GM21423 (cell line): ENCODE measurements at regions not wholly inside any gene's neighbourhood (a gene's known extent, or its start where the extent isn't known, plus 50 kb on each side); places are given as distances from the start of the nearest gene placed in this dataset.
"Not testable (repeated sequence)": the region's sequence is repeated elsewhere in the genome, so short reads cannot be mapped to it uniquely, and the experiment has no call there.

Experiments used
- ATAC-seq: cut with Tn5 transposase; IDR thresholded peaks from one replicate; pipeline ENCODE4 v1.9.1; 2021; ENCODE audit warnings: mild to moderate bottlenecking, moderate library complexity; ENCODE audit not compliant: unreplicated experiment

DNA sequence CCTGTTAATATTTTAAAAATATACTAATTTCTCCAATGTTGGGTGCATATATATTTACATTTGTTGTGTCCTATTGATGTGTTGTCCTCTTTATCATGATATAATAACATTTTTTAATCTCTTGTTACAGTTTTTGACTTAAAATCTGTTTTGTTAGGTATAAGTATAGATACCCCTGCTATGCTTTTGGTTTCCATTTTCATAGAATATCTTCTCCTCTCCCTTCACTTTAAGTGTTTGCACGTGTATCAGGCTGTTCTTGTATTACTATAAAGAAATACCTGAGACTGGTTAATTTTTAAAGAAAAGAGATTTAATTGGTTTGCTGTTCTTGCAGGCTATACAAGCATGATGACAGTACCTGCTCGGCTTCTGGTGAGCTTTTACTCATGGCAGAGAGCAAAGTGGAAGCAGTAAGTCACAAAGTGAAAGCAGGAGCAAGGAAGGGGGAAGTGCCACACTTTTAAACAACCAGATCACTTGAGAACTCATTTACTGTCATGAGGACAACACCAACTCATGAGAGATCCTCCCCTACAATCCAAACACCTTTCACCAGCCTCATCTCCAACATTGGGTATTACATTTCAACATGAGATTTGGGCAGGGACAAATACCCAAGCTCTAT is 340.5 kb upstream of the SYNCRIP start:
- ATAC-seq = peak; percentile 73

DNA sequence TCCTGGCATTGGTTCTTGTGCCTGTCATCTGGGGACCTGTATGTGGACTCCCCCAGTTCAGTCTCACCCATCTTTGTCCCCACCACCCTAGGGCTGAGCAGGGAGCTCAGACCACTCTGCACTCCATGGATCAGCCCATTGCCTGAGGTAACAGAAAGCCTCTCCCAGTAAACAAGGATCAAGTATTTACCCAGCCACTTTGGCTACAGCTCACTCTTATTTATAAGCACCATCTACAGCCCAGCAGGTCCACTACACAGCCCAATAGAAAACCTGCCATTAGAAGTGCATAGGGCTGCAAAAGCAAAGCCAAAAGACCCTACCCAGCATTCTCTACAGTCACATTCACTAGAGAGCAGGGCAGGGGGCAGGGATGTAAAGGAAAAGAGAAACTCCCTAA is 335.0 kb upstream of the SYNCRIP start:
- ATAC-seq = no peak

DNA sequence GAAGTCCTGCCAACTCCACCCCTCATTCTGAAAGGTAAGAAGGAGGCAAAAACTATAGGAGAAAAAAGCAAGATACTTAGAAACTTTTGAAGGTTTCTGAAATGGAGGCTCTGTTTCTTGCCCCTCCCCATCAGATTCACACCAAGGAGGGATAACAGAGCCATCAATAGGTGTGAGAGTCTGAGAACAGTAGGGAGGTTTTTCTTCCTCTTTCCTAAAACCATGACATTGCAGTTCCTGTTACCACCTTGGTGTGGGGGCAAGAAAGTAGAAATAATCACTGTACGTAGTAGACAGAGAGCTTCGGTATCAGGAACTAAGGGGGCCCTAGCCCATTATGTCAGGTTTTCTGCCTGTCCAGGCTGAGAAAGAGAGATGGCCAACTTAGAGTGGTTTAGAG is 333.3 kb upstream of the SYNCRIP start:
- ATAC-seq = peak; percentile 72

DNA sequence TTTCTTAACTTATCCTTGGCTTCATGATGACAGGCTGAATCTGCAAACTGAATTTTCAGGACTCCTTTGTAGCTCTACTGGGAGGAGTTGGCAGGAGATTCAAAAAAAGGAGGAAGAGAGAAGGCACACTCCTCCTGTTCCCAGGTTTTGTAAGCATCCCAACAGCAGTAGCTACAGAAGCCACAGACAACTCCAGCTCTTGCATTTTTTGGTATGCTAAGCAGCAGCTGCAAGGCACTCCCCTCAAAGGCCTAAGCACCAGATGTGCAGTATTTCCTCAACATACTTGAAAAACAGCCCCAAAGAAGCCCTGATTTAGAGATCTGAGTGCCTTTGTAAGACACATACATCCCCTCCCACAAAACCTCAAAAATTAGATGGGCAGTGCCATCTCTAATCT is 328.6 kb upstream of the SYNCRIP start:
- ATAC-seq = no peak

DNA sequence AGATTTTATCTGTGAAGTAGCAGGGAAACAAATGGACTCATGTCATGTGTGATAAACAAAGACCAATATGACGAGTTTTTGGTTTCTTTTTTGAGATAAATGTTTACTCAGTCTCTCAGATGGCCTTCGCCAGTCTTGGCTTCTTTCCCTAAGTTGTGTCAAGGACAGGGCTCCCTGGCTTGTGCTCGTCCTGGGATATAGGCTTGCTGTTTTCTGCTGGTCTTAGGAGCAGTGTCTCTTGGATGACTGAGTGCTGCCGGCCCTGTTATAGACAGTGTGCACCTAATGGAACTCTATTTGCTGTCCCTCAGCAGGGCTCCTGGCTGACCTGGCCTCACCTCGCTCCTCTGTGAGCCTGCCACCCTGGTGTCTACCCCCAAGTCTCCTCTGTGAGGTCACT is 324.1 kb upstream of the SYNCRIP start:
- ATAC-seq = no peak

DNA sequence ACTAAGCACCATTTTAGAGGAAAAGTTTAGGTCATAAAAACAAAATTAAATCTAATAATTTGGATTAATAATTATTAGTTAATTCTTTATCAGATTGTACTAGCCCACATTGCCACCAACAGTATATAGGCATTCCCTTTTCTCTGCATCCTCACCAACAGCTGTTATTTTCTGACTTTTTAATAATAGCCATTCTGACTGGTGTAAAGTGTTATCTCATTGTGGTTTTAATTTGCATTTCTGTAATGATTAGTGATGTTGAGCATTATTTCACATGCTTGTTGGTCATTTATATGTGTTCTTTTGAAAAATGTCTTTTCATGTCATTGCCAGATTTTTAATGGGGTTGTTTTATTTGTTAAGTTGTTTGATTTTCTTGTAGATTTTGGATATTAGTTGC is 319.1 kb upstream of the SYNCRIP start:
- ATAC-seq = no peak

DNA sequence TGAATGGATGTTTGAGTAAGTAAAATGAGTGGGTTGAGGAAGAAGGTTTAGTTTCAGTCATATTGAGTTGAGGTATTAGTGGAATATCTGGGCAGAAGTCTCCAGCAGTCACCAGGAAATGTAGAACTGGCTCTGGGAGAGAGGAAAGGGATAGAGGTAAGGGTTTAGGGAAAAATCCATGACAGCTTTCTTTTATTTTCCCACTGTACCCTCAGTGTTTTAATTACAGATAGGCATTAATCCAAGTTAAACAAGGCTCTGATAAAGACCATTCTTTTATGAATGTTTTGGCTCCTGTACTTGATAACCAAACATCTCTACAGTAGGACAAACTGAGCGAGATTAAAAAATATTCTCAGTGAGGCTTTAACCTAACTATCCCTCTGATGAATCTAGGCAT is 318.4 kb upstream of the SYNCRIP start:
- no peak for ATAC-seq

DNA sequence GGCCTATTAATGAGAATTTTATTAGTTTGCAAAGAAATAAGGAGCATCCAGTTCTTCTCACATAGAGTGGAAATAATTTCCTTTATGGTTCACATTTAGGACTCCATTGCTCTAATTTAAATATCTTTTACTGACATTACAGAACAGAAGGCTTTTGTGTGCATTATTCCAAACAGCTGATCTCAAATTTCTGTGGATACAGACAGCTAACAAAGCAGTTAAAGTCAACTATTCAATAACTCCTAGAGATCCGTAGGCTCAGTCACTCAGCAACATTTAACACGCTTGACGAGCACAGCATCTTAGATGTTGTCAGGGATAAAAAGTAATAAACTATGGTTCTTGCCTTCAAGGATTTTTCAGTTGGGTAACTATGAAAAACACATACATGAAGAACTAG is 305.8 kb upstream of the SYNCRIP start:
- no peak for ATAC-seq

DNA sequence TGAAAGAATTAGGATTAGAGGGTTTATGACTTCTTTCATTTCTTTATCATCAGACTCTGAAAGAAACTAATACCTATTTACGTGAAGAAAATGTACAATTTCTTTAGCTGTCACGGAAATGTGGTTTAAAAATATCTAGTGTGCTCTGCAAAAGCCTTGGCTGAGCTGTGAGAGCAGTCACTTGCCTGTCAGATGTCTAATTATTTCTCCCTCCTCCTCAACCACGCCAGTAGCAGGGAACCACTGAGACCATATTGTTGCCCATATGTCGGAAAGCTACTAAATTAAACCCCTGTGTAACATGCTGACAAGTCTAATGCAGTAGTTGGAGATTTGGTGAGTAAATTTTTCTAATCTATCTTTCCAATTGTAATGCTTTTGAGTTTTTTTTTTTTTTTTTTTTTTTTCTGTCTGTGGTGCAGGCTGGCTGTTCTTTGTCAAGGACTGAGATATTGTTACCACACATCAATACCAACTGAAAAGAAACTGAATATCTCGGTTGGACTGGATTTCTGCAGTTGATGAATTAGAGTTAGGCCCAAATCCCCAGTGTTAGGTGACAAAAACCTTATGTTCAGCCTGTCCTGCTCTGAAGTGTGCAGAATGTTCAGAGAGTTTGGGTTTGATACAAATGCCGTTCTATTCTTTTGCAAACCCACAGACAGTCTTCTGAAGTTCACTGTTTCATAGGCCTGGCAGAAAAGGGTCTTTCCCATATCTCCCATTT is 302.9 kb upstream of the SYNCRIP start:
- no peak for ATAC-seq

DNA sequence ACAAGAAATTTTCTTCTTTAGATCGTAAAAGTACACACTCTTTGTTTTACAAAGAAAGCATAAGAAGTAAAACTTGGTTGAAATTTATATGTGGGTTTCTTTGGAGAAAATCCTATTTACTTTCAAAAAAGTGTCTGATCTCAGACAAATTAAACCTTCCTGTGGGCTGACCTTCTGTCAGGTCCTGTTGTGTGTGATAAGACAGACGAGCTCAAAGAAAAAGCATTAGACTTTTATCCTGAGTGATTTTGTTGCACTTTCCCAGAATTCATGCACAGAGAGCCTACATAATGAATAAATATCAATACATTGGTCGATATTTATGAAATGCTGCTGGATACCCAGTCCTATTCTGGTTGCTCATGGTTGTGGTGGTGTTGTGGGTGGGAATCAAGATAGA is 302.1 kb upstream of the SYNCRIP start:
- ATAC-seq = no peak

DNA sequence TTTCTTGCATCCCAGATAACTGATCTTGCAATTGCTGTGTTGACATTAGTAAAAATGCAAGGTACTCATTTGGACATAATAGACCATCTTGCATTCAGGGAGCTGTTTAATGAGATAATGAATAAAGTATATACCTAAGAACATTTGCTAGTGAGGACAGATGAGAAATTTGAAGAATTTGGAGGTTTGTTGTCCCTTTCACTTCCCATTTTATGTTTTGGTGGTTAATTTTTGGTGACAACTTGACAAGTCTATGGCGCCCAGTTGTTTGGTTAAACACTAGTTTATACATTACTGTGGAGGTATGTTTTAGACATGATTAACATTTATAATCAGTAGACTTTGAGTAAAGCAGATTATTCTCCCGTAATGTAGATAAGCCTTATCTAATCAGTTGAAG is 300.2 kb upstream of the SYNCRIP start:
- ATAC-seq = no peak

DNA sequence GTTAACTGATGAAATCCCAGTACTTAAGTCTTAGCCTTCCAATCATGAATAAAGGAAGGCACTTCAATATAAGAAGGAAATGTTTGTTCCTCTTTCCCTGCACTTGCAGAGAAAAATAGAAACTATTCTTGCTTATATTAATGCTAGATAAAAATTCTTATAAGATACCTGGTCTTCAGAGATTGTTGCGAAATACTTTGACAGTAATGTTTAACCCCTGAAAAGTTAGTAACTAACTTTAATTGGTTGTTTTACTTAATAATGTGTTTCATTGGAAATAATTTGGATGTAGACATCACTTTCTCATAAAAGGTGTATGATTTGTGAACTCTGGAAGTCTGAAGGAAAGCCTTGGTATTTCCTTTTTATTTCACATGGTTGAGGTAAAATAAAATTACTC is 294.2 kb upstream of the SYNCRIP start:
- ATAC-seq = no peak

DNA sequence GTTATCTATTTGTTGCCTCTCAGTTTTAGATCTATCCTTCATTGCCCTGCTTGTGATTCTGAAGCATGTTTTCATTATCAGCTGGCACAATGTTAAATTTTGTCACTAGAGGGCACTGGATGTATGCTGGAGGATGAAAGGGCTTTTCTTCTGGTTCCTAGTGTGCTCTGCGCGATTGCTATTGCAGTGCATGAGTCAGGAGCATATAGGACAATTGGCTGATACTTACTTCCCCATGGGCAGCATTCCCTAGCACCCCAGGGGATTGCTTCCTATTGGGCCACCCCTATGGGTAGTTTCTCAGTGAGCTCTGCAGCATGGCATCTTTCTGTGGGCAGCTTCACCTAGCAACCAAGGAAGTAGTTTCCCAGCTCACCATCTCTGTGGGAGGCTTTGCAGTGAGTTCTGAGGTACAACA is 280.3 kb upstream of the SYNCRIP start:
- ATAC-seq = peak; percentile 87

DNA sequence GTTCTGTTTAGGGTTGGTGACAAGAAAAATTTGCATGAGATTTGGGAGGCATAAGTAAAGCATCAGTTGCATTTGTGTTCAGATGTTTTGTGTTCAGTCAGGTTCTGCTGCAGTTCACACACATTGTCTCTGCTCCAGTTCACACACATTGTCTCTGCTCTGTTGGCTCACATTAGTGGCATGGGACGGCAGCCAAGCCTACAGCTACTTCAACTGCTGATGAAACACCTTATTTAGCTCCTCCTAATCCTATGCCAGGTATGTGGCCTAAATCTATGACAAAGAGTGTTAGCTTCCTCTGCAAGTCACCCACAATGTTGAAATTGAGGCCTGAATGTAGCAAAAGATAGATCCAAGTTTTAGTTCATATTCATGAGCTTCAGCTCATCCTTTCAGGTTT is 278.1 kb upstream of the SYNCRIP start:
- no peak for ATAC-seq

DNA sequence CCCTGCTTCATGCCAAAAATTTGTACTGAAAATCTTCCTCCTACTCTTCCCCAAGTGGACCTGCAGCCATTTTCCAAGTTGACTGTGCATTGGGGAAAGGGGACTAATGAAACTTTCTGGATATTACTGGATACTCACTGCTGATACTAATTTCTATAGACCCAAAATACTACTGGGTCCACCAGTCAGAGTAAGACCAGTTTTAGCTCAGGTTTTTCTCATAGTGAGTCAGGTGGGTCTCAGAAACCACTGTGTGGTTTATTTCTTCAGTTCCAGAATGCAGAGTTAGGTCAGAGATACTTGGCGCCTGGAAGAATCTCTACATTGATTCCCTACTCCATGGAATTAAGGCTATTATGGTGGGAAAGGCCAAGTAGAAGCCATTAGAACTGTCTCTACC is 274.8 kb upstream of the SYNCRIP start:
- no peak for ATAC-seq

DNA sequence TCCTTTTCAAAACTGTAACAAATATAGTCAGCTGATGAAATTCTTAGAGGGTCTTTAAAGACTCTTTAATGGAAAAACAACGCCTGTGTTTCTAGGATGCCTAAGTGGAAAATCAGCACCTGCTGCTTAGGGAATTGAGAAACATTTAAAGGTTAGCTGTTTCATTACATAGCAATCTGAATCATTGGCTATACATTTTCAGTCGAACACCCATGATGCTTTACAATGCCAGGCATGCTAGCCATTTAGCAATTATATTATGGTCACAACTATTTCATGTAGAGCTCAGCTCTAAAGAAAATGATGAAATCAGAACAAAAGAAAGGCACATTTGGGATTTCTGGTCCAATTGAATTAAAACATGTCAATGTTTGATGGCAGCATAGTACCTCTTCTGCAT is 270.3 kb upstream of the SYNCRIP start:
- no peak for ATAC-seq

DNA sequence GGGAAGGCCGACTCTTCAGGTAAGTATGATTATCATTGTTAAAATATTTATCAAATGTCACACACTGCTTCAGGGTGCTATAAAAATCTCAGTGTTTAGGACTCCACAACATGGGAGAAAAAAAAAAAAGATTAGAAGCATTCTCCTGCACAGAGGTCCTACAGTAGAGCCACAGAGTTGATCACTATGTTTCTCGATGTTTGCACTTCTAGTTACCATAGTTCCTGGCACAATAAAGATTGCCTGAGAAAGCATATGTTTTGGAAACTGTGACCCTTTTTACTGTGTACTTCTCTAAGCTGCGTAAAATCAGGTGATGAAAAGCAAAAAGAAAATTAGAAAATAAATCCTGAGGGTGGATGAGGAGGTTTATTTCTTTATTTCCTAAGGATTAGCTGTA is 269.9 kb upstream of the SYNCRIP start:
- no peak for ATAC-seq

DNA sequence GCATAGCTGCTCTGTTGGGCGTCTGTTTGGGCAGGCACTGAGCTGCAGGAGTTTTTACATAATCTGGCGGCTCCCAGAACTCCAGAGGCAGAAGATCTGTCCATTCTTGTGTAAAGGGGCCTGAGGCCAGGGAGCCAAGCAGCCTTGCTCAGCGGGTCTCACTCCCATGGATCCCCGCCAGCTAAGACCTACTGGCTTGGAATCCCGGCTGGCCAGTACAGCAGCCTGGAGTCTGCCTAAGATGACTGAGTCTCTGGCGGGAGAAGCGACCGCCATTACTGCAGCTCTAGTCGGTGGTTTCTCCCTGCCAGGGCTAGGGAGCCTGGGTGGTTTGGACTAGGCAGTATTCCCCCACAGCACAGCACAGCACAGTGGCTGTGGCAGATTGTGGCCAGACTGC is 268.4 kb upstream of the SYNCRIP start:
- ATAC-seq = no peak

DNA sequence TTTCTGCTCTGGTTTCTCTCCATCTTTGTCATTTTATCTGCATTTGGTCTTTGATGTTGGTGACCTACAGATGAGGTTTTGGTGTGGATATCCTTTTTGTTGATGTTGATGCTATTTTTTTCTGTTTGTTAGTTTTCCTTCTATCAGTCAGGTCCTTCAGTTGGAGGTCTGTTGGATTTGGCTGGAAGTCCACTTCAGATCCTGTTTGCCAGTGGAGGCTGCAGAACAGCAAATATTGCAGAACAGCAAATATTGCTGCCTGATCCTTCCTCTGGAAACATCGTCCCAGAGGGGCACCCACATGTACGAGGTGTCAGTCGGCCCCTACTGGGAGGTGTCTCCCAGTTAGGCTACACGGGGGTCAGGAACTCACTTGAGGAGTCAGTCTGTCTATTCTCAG is 265.4 kb upstream of the SYNCRIP start:
- not testable (repeated sequence) for ATAC-seq

DNA sequence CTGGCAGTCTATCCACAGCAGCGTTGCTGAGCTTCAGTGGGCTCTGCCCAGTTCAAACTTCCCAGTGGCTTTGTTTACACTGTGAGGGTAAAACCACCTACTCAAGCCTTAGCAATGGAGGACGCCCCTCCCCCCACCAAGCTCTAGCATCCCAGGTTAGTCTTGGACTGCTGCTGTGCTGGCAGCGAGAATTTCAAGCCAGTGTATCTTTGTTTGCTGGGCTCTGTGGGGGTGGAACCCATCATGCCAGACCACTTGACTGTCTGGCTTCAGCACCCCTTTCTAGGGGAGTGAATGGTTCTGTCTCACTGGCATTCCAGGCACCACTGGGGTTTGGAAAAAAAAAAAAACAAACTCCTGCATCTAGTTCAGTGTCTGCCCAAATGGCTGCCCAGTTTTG is 249.7 kb upstream of the SYNCRIP start:
- no peak for ATAC-seq

DNA sequence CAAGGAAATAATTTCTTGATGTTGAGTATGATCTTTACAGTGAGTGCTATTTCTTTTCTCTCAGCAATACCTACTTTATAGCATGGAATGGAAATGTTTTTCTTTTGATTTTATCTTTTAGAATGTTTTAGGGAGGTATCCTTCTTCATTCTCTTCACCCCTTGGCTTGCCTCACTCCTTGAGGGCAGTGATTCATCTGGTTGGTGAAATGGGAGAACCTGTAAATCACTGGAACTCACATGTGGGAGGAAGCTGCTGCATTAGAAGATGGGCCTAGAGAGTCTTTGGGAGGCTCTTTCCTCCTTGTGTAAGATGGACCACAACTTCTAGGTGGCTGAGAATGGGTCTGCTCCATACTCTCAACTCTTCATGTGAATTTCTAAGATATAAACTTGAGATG is 244.8 kb upstream of the SYNCRIP start:
- ATAC-seq = no peak

DNA sequence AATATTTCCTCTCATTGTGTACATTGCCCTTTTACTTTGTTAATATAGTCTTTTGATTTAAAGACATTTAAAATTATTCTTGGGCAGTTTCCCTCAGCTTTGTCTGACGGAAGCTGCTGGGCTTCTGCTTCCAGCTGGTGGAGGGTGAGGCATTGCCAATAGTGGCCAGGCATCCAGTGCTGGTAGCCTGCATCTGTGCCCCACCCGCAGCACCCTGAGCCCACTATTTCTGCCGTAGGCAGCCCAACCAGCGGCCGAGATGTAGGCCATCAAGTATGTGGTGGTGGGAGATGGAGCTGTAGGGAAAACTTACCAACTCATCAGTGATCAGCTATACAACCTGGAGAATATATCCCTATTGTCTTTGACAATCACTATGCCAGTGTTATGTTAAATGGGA is 226.0 kb upstream of the SYNCRIP start:
- ATAC-seq = no peak

DNA sequence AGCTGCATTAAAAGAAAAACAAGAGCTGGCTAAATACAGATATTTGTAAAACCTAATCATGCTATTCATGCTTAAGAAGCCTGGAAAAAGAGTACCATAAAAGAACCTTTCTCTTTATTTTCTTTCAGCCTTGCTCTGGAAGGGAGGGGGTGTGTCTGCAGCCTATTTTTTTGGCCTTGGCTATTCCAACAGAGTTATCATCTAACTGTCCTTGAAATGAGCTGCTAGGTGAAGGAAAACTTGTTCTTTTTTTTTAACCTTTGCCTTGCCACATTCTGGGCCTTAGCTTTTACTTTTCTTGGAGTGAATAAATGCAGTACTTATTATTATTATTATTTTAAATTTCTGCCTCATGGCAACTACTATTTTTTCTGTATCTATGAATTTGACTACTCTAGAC is 224.9 kb upstream of the SYNCRIP start:
- no peak for ATAC-seq
